Thymus (tissue), 11 donors: ENCODE measurements at regions not wholly inside any gene's neighbourhood (a gene's known extent, or its start where the extent isn't known, plus 50 kb on each side); places are given as distances from the start of the nearest gene placed in this dataset.

Experiments used
- DNase-seq, 9 donors: peaks; one replicate each; pipeline ENCODE4 v3.0.0-alpha.2; 2013; ENCODE audit warnings: low spot score in 9 of 9, low read depth in 6 of 9, missing footprints in 1 of 9
- H3K27ac ChIP-seq, 2 donors: one replicate each; pipeline ENCODE4 v1.5.1; 2013; ENCODE audit warnings: control low read depth in 1 of 2, low read depth in 1 of 2, low read length in 1 of 2, mild to moderate bottlenecking in 1 of 2, moderate library complexity in 1 of 2
- H3K27me3 ChIP-seq, 2 donors: one replicate each; pipeline ENCODE4 v1.5.1; 2013; ENCODE audit warnings: low read length in 1 of 2; ENCODE audit not compliant: control insufficient read depth in 2 of 2, insufficient read depth in 1 of 2
- H3K36me3 ChIP-seq, 2 donors: one replicate each; pipeline ENCODE4 v1.5.1; 2013; ENCODE audit warnings: low read length in 1 of 2, mild to moderate bottlenecking in 1 of 2, moderate library complexity in 1 of 2; ENCODE audit not compliant: control insufficient read depth in 2 of 2, insufficient read depth in 2 of 2
- H3K4me1 ChIP-seq, 2 donors: one replicate each; pipeline ENCODE4 v1.5.1; 2013; ENCODE audit warnings: low read length in 2 of 2; ENCODE audit not compliant: control insufficient read depth in 2 of 2, insufficient read depth in 2 of 2
- H3K4me3 ChIP-seq, 2 donors: one replicate each; pipeline ENCODE4 v1.5.1; 2013; ENCODE audit warnings: low read length in 2 of 2, control low read depth in 1 of 2, mild to moderate bottlenecking in 1 of 2
- H3K9me3 ChIP-seq, 2 donors: one replicate each; pipeline ENCODE4 v1.5.1; 2013; ENCODE audit warnings: low read length in 1 of 2, mild to moderate bottlenecking in 1 of 2; ENCODE audit not compliant: control insufficient read depth in 2 of 2, insufficient read depth in 1 of 2
- WGBS: extraction: QIAGEN DNeasy Blood & Tissue Kit; methylation state at CpG from one replicate; pipeline ENCODE4 v1.1.7; 2013; 5-methylcytosine and 5-hydroxymethylcytosine counted together
- donor health status: healthy.

- Histone ChIP-seq H3K36me3 (no peaks in the 10 kb centered on the region), H3K27me3 (no peaks in the 10 kb centered on the region), H3K4me1 (no peaks in the 10 kb centered on the region), H3K4me3 (no peak overlapping the region), H3K27ac (no peak overlapping the region), H3K9me3 (peaks cover 1 to 31% of the 10 kb centered on the region in 2 donors)
- no peak for DNase-seq
- WGBS: 65% methylated on average over 21 of the region's 21 CpGs
Observed at GRCh38 chr6:67888886-67889681, 746.0 kb upstream of the ADGRB3 start.

GRCh38 chr6:67888546-67888885 lies 746.6 kb upstream of the ADGRB3 start:
- WGBS: 90% methylated on average over 9 of the region's 9 CpGs
- Histone ChIP-seq H3K4me1 (no peaks in the 10 kb centered on the region), H3K27me3 (no peaks in the 10 kb centered on the region), H3K36me3 (no peaks in the 10 kb centered on the region), H3K27ac (no peak overlapping the region), H3K9me3 (peaks cover 1 to 33% of the 10 kb centered on the region in 2 donors), H3K4me3 (no peak overlapping the region)
- no peak for DNase-seq

- Histone ChIP-seq H3K4me1 (no peaks in the 10 kb centered on the region), H3K27ac (no peak overlapping the region), H3K36me3 (no peaks in the 10 kb centered on the region), H3K4me3 (no peak overlapping the region), H3K27me3 (no peaks in the 10 kb centered on the region), H3K9me3 (peaks cover 1 to 33% of the 10 kb centered on the region in 2 donors)
- DNase-seq: no peak
- 94% methylated on average over 17 of the region's 17 CpGs for WGBS
Observed at GRCh38 chr6:67887747-67888545, 747.1 kb upstream of the ADGRB3 start.

GRCh38 chr6:67887419-67887746 lies 747.7 kb upstream of the ADGRB3 start:
- H3K27me3 ChIP-seq: no peaks in the 10 kb centered on the region
- WGBS: 95% methylated on average over 4 of the region's 4 CpGs
- no peak overlapping the region for H3K27ac ChIP-seq

GRCh38 chr6:67886840-67887292 lies 748.2 kb upstream of the ADGRB3 start:
- 97% methylated on average over 23 of the region's 23 CpGs for WGBS
- H3K4me3 ChIP-seq: no peak overlapping the region
- no peak for DNase-seq
- H3K4me1 ChIP-seq: no peaks in the 10 kb centered on the region
- H3K36me3 ChIP-seq: no peaks in the 10 kb centered on the region
- no peaks in the 10 kb centered on the region for H3K27me3 ChIP-seq
- H3K27ac ChIP-seq: no peak overlapping the region
- peaks cover 1 to 33% of the 10 kb centered on the region in 2 donors for H3K9me3 ChIP-seq

More at GRCh38 chr6:67887419-67887746, 747.7 kb upstream of the ADGRB3 start:
- Histone ChIP-seq H3K36me3 (no peaks in the 10 kb centered on the region), H3K4me3 (no peak overlapping the region), H3K9me3 (peaks cover 1 to 33% of the 10 kb centered on the region in 2 donors), H3K4me1 (no peaks in the 10 kb centered on the region)
- DNase-seq: no peak

GRCh38 chr6:67886036-67886707 lies 748.9 kb upstream of the ADGRB3 start:
- 95% methylated on average over 5 of the region's 5 CpGs for WGBS
- H3K9me3 ChIP-seq: peaks cover 1 to 33% of the 10 kb centered on the region in 2 donors

GRCh38 chr6:67885081-67886033 lies 749.7 kb upstream of the ADGRB3 start:
- H3K4me1 ChIP-seq: no peaks in the 10 kb centered on the region
- WGBS: 96% methylated on average over 14 of the region's 14 CpGs

More at GRCh38 chr6:67886036-67886707, 748.9 kb upstream of the ADGRB3 start:
- Histone ChIP-seq H3K27ac (no peak overlapping the region), H3K27me3 (no peaks in the 10 kb centered on the region), H3K4me3 (no peak overlapping the region), H3K36me3 (no peaks in the 10 kb centered on the region), H3K4me1 (no peaks in the 10 kb centered on the region)
- DNase-seq: no peak

GRCh38 chr6:67884442-67884841 lies 750.6 kb upstream of the ADGRB3 start:
- 92% methylated on average over 8 of the region's 8 CpGs for WGBS
- no peaks in the 10 kb centered on the region for H3K4me1 ChIP-seq

More at GRCh38 chr6:67885081-67886033, 749.7 kb upstream of the ADGRB3 start:
- H3K4me3 ChIP-seq: no peak overlapping the region
- no peak for DNase-seq
- no peak overlapping the region for H3K27ac ChIP-seq
- H3K36me3 ChIP-seq: no peaks in the 10 kb centered on the region
- no peaks in the 10 kb centered on the region for H3K27me3 ChIP-seq
- H3K9me3 ChIP-seq: peaks cover 1 to 33% of the 10 kb centered on the region in 2 donors

More at GRCh38 chr6:67884442-67884841, 750.6 kb upstream of the ADGRB3 start:
- H3K27me3 ChIP-seq: no peaks in the 10 kb centered on the region
- no peak overlapping the region for H3K27ac ChIP-seq
- H3K4me3 ChIP-seq: no peak overlapping the region
- H3K9me3 ChIP-seq: peaks cover 1 to 33% of the 10 kb centered on the region in 2 donors
- no peak for DNase-seq
- H3K36me3 ChIP-seq: no peaks in the 10 kb centered on the region
